GM18867 (cell line): ENCODE measurements at regions not wholly inside any gene's neighbourhood (a gene's known extent, or its start where the extent isn't known, plus 50 kb on each side); places are given as distances from the start of the nearest gene placed in this dataset.

Source experiments
- ATAC-seq: cut with Tn5 transposase; IDR thresholded peaks from one replicate; pipeline ENCODE4 v1.9.1; 2021; ENCODE audit warnings: mild to moderate bottlenecking, moderate library complexity; ENCODE audit not compliant: unreplicated experiment

- ATAC-seq: peak; percentile 58
Measured at GRCh38 chr18:78169174-78169864, 810.3 kb upstream of the SALL3 start.

GRCh38 chr18:78171954-78172353 lies 807.7 kb upstream of the SALL3 start:
- ATAC-seq: no peak

GRCh38 chr18:78174737-78175136 lies 804.9 kb upstream of the SALL3 start:
- ATAC-seq: no peak

GRCh38 chr18:78178812-78179211 lies 800.8 kb upstream of the SALL3 start:
- ATAC-seq: no peak

- no peak for ATAC-seq
Measured at GRCh38 chr18:78180741-78181140, 798.9 kb upstream of the SALL3 start.

- no peak for ATAC-seq
Measured at GRCh38 chr18:78183815-78184214, 795.8 kb upstream of the SALL3 start.

GRCh38 chr18:78191276-78191675 lies 788.3 kb upstream of the SALL3 start:
- ATAC-seq: no peak

- ATAC-seq: no peak
Measured at GRCh38 chr18:78192054-78192453, 787.6 kb upstream of the SALL3 start.

- no peak for ATAC-seq
Measured at GRCh38 chr18:78196280-78196679, 783.3 kb upstream of the SALL3 start.

GRCh38 chr18:78199002-78199401 lies 780.6 kb upstream of the SALL3 start:
- ATAC-seq: no peak

- ATAC-seq: no peak
Measured at GRCh38 chr18:78199611-78200010, 780.0 kb upstream of the SALL3 start.

- ATAC-seq: no peak
Measured at GRCh38 chr18:78207942-78208341, 771.7 kb upstream of the SALL3 start.

- ATAC-seq: no peak
Measured at GRCh38 chr18:78208461-78208860, 771.2 kb upstream of the SALL3 start.

GRCh38 chr18:78213361-78213994 lies 766.1 kb upstream of the SALL3 start:
- ATAC-seq: no peak

GRCh38 chr18:78221496-78221895 lies 758.1 kb upstream of the SALL3 start:
- ATAC-seq: no peak

GRCh38 chr18:78228974-78229373 lies 750.6 kb upstream of the SALL3 start:
- ATAC-seq: no peak

GRCh38 chr18:78230911-78231310 lies 748.7 kb upstream of the SALL3 start:
- ATAC-seq: no peak

GRCh38 chr18:78232196-78232595 lies 747.4 kb upstream of the SALL3 start:
- ATAC-seq: no peak

- no peak for ATAC-seq
Measured at GRCh38 chr18:78237864-78238263, 741.8 kb upstream of the SALL3 start.

- no peak for ATAC-seq
Measured at GRCh38 chr18:78238404-78239089, 741.1 kb upstream of the SALL3 start.

- no peak for ATAC-seq
Measured at GRCh38 chr18:78239090-78239457, 740.5 kb upstream of the SALL3 start.

- ATAC-seq: no peak
Measured at GRCh38 chr18:78240101-78240500, 739.5 kb upstream of the SALL3 start.
